GM12878 (cell line): ENCODE measurements at regions not wholly inside any gene's neighbourhood (a gene's known extent, or its start where the extent isn't known, plus 50 kb on each side); places are given as distances from the start of the nearest gene placed in this dataset.

Source experiments
- ATAC-seq: fragments of 200-7000 bp; cut with Tn5 transposase; 3 replicates; pipeline ENCODE4 v1.9.1; 2020; ENCODE audit warnings: mild to moderate bottlenecking, moderate library complexity
- BruUV-seq: library from RNA; stranded (reverse); fragments of 400-500 nt; replicated peaks from 2 replicates; lab custom pipeline; 2021; lab: Mats Ljungman, UMichigan
- CTCF ChIA-PET: fragments of 300-600 bp; sonication (Branson Sonifier 250); formaldehyde crosslinking; extraction: SDS; loops from one replicate; lab custom pipeline; 2021; ENCODE audit warnings: inconsistent platforms; lab: Yijun Ruan, JAX
- POLR2A ChIA-PET: fragments of 350-600 bp; formaldehyde crosslinking; extraction: SDS; loops from one replicate; lab custom pipeline; 2021; ENCODE audit warnings: inconsistent platforms; lab: Charles Lee
- RAD21 ChIA-PET: fragments of 300-600 bp; sonication (Branson Sonifier 250); formaldehyde crosslinking; loops from one replicate; lab custom pipeline; 2023; ENCODE audit warnings: antibody characterized with exemption; ENCODE audit not compliant: unreplicated experiment; lab: Charles Lee
- SMC1A ChIA-PET: fragments of 300-600 bp; sonication (Branson Sonifier 250); formaldehyde crosslinking; loops from one replicate; lab custom pipeline; 2023; ENCODE audit not compliant: unreplicated experiment, uncharacterized antibody; lab: Charles Lee
- DNase-seq: peaks from one replicate; pipeline ENCODE4 v3.0.0-alpha.2; 2011; ENCODE audit warnings: low read depth, low spot score
- FAIRE-seq: peaks from 3 replicates; lab custom pipeline; 2011; peaks lifted over from hg19 to GRCh38; lab: Jason Lieb, UNC
- H2AFZ ChIP-seq: 2 replicates; pipeline ENCODE4 v1.6.0; 2011; ENCODE audit warnings: low read depth, low read length, control low read depth; ENCODE audit not compliant: control insufficient read depth
- H3K27ac ChIP-seq: 2 replicates; pipeline ENCODE4 v1.5.1; 2011; ENCODE audit warnings: control low read depth; ENCODE audit not compliant: control insufficient read depth, insufficient read depth
- H3K27me3 ChIP-seq, 2 experiments: replicated peaks in 1 of 2; 2 replicates each; pipeline versions ENCODE4 v1.6.0 to v1.6.1; 2011; ENCODE audit warnings: low read length in 1 of 2; ENCODE audit not compliant: control insufficient read depth in 2 of 2, insufficient read depth in 2 of 2
- H3K36me3 ChIP-seq, 2 experiments: 2 replicates each; pipeline ENCODE4 v1.5.1; 2011; ENCODE audit warnings: low read length in 1 of 2; ENCODE audit not compliant: control insufficient read depth in 2 of 2, insufficient read depth in 2 of 2
- H3K4me1 ChIP-seq: 2 replicates; pipeline ENCODE4 v1.6.1; 2011; ENCODE audit warnings: mild to moderate bottlenecking, low read length, moderate library complexity, mixed read lengths; ENCODE audit not compliant: control insufficient read depth, insufficient read depth
- H3K4me2 ChIP-seq: 2 replicates; pipeline ENCODE4 v1.6.0; 2011; ENCODE audit warnings: control low read depth; ENCODE audit not compliant: control insufficient read depth, insufficient read depth
- H3K4me3 ChIP-seq: fragments of 200-600 bp; sonication (generic); 2 replicates; pipeline ENCODE4 v1.5.1; 2016
- H3K79me2 ChIP-seq: 2 replicates; pipeline ENCODE4 v1.6.0; 2011; ENCODE audit warnings: low read length; ENCODE audit not compliant: control insufficient read depth, insufficient read depth
- H3K9ac ChIP-seq: 2 replicates; pipeline ENCODE4 v1.8.0; 2011; ENCODE audit warnings: low read length, control low read depth, mixed read lengths; ENCODE audit not compliant: control insufficient read depth, insufficient read depth
- H3K9me3 ChIP-seq: replicated peaks from 3 replicates; pipeline ENCODE4 v1.5.1; 2011; ENCODE audit warnings: mild to moderate bottlenecking, low read length; ENCODE audit not compliant: control insufficient read depth, insufficient read depth
- H4K20me1 ChIP-seq: 2 replicates; pipeline ENCODE4 v1.6.0; 2011; ENCODE audit not compliant: control insufficient read depth, insufficient read depth
- ASH2L ChIP-seq: fragments of 300-600, 200-600 bp; sonication (generic); IDR thresholded peaks from 2 replicates; pipeline ENCODE4 v1.6.1; 2017; ENCODE audit warnings: low read depth, mild to moderate bottlenecking, borderline replicate concordance
- CBFB ChIP-seq: IDR thresholded peaks from 2 replicates; pipeline ENCODE4 v1.6.1; 2016; ENCODE audit warnings: antibody characterized with exemption, low read depth
- CBX3 ChIP-seq: fragments of 200-600 bp; sonication (generic); IDR thresholded peaks from 2 replicates; pipeline ENCODE4 v1.6.1; 2016; ENCODE audit warnings: low read depth, borderline replicate concordance
- FOXK2 ChIP-seq: fragments of 450-650 bp; IDR thresholded peaks from 2 replicates; pipeline ENCODE4 v1.6.1; 2017; ENCODE audit warnings: mild to moderate bottlenecking, moderate library complexity
- IKZF2 ChIP-seq, 2 experiments: fragments of 450-650 bp; IDR thresholded peaks; 2 replicates each; pipeline ENCODE4 v1.6.1; 2017; ENCODE audit warnings: mild to moderate bottlenecking in 2 of 2, moderate library complexity in 2 of 2
- JUND ChIP-seq: IDR thresholded peaks from 2 replicates; pipeline ENCODE4 v1.6.1; 2012; ENCODE audit warnings: low read depth, mild to moderate bottlenecking, low read length, improper control_type of control experiment, moderate library complexity
- KAT2A ChIP-seq: conservative IDR thresholded peaks from 2 replicates; pipeline ENCODE4 v1.6.1; 2011; ENCODE audit warnings: low read depth, low read length; ENCODE audit not compliant: control insufficient read depth
- NRF1 ChIP-seq: conservative IDR thresholded peaks from 2 replicates; pipeline ENCODE4 v1.6.1; 2011; ENCODE audit warnings: mild to moderate bottlenecking, low read depth, low read length, improper control_type of control experiment
- RFX5 ChIP-seq: IDR thresholded peaks from 2 replicates; pipeline ENCODE4 v1.6.1; 2011; ENCODE audit warnings: low read depth, low read length, improper control_type of control experiment
- SMAD5 ChIP-seq: IDR thresholded peaks from 2 replicates; pipeline ENCODE4 v1.6.1; 2016; ENCODE audit warnings: antibody characterized with exemption, low read depth
- STAT1 ChIP-seq: fragments of 450-650 bp; conservative IDR thresholded peaks from 2 replicates; pipeline ENCODE4 v1.6.1; 2014; ENCODE audit warnings: antibody characterized with exemption, mild to moderate bottlenecking
- TARDBP ChIP-seq: IDR thresholded peaks from 2 replicates; pipeline ENCODE4 v1.6.1; 2016; ENCODE audit warnings: borderline replicate concordance
- WGBS: methylation state at CpG from one replicate; pipeline ENCODE4 v1.1.6; 2016; ENCODE audit warnings: low lambda C conversion rate; ENCODE audit not compliant: insufficient replicate concordance, insufficient coverage; ENCODE audit errors: missing lambda C conversion rate; 5-methylcytosine and 5-hydroxymethylcytosine counted together
- in situ Hi-C: fragments of 300-500 bp; cut with MboI; formaldehyde crosslinking; loops from 9 replicates; pipeline ENCODE4 v1.14.3; 2018; ENCODE audit warnings: mixed read lengths
- intact Hi-C: fragments of 100-400 bp; cut with micrococcal nuclease; formaldehyde crosslinking; loops from one replicate; pipeline ENCODE4 v1.14.2; 2022; ENCODE audit not compliant: unreplicated experiment
- TF ChIP-seq, protein P1 (sequence below): IDR thresholded peaks from 2 replicates; pipeline ENCODE4 v1.6.1; 2012; ENCODE audit warnings: low read depth, low read length, improper control_type of control experiment
- TF ChIP-seq, protein P2 (sequence below): fragments of 450-650 bp; IDR thresholded peaks from 2 replicates; pipeline ENCODE4 v1.6.1; 2017; ENCODE audit warnings: antibody characterized with exemption, mild to moderate bottlenecking, moderate library complexity

DNA sequence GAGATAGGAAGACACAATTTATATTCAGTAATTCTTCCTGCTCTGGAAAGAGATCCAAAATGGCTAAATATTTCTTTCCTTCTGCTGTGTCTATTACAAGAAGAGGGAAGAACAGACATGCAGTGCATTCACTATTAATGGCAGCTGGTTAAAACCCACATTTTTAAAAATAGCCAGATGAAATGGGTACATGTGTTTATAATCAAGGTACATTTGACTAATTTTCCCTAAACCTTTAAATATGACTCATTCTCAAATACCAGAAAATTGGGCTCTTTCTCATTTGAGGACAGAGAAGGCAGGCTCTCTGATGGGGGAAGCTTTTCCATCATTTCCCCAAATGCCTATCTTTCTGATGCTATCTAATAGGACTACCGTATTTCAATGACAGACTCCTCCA is 215.7 kb upstream of the HABP2 start (continued):
- TF ChIP-seq RFX5 (no peak), IKZF2 (IDR thresholded peaks at IDR 0.05) (no peak), STAT1 (no peak), SMAD5 (no peak)

DNA sequence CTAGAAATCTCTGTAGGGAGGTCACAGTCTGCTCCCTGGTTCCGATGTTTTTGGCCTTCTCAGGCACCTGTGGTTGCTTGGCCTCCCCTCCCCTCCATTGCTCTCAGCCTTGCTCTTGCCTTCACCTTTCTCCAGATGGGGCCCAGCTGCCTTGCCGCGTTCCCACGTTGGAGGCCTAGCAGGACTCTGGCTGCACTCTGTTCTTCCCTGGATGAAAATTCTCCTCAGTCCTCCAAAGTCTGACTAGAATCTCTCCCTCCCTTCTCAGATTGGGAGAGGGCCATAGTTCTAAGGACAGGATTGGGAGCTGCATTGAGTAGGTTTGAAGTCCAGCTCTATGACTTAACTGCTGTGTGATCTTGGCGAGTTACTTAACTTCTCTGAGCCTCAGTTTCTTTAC is 213.7 kb upstream of the HABP2 start:
- FAIRE-seq (no peak), ATAC-seq (no peak), DNase-seq (no peak)
- no TSS peak for BruUV-seq
- Histone ChIP-seq H3K79me2 (no peaks in the 10 kb centered on the region), H3K4me1 (no peaks in the 10 kb centered on the region), H3K36me3 (no peaks in the 10 kb centered on the region), H3K27me3 (no peaks in the 10 kb centered on the region), H3K4me2 (no peak overlapping the region), H3K9ac (no peak overlapping the region), H3K27ac (no peak overlapping the region), H2AFZ (no peak overlapping the region), H3K9me3 (no peaks in the 10 kb centered on the region), H4K20me1 (no peaks in the 10 kb centered on the region), H3K4me3 (no peak overlapping the region)
- CTCF ChIA-PET: no interaction called here
- in situ Hi-C loops: no loop called here
- RAD21 ChIA-PET: no interaction called here
- SMC1A ChIA-PET: no interaction called here
- no peak for TF ChIP-seq TARDBP
- TF ChIP-seq ASH2L: no peak
- TF ChIP-seq CBFB: no peak
- TF ChIP-seq CBX3: no peak
- POLR2A ChIA-PET: no interaction called here
- 58% methylated on average over 5 of the region's 5 CpGs for WGBS
- intact Hi-C loops: no loop called here

DNA sequence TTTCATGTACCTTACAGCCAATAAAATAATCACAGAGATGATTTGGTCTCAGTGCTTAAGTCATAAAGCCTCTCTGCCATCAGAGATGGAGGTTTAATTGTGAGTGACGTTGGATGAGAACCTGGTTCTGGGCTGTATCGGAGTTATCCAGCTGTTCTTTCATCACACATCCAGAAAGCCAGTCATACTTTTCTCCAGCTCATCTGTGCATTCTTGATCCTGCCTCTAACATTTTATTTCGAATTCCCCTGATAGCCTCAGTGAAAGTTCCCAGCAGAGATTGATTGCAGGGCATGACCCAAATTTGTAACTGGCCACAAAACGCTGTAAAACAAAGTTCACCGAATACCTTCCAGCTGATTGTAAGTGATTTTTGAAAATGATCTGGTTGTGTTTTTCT is 212.6 kb upstream of the HABP2 start:
- Histone ChIP-seq H3K27ac (no peak overlapping the region), H4K20me1 (no peaks in the 10 kb centered on the region), H2AFZ (no peak overlapping the region), H3K79me2 (no peaks in the 10 kb centered on the region), H3K9ac (no peak overlapping the region), H3K4me2 (no peak overlapping the region), H3K4me3 (no peak overlapping the region), H3K9me3 (no peaks in the 10 kb centered on the region), H3K36me3 (no peaks in the 10 kb centered on the region), H3K4me1 (no peaks in the 10 kb centered on the region), H3K27me3 (no peaks in the 10 kb centered on the region)
- 37% methylated on average over 5 of the region's 5 CpGs for WGBS
- SMC1A ChIA-PET: no interaction called here
- in situ Hi-C loops: no loop called here
- DNase-seq: no peak
- CTCF ChIA-PET: no interaction called here
- RAD21 ChIA-PET: no interaction called here
- no peak for ATAC-seq
- TF ChIP-seq, protein P1, sequence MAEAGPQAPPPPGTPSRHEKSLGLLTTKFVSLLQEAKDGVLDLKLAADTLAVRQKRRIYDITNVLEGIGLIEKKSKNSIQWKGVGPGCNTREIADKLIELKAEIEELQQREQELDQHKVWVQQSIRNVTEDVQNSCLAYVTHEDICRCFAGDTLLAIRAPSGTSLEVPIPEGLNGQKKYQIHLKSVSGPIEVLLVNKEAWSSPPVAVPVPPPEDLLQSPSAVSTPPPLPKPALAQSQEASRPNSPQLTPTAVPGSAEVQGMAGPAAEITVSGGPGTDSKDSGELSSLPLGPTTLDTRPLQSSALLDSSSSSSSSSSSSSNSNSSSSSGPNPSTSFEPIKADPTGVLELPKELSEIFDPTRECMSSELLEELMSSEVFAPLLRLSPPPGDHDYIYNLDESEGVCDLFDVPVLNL: no peak
- no peak for TF ChIP-seq JUND
- TF ChIP-seq, protein P2, sequence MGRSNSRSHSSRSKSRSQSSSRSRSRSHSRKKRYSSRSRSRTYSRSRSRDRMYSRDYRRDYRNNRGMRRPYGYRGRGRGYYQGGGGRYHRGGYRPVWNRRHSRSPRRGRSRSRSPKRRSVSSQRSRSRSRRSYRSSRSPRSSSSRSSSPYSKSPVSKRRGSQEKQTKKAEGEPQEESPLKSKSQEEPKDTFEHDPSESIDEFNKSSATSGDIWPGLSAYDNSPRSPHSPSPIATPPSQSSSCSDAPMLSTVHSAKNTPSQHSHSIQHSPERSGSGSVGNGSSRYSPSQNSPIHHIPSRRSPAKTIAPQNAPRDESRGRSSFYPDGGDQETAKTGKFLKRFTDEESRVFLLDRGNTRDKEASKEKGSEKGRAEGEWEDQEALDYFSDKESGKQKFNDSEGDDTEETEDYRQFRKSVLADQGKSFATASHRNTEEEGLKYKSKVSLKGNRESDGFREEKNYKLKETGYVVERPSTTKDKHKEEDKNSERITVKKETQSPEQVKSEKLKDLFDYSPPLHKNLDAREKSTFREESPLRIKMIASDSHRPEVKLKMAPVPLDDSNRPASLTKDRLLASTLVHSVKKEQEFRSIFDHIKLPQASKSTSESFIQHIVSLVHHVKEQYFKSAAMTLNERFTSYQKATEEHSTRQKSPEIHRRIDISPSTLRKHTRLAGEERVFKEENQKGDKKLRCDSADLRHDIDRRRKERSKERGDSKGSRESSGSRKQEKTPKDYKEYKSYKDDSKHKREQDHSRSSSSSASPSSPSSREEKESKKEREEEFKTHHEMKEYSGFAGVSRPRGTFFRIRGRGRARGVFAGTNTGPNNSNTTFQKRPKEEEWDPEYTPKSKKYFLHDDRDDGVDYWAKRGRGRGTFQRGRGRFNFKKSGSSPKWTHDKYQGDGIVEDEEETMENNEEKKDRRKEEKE: no peak
- TF ChIP-seq NRF1: no peak
- no peak for TF ChIP-seq FOXK2
- TF ChIP-seq KAT2A: no peak
- BruUV-seq: no TSS peak
- intact Hi-C loops: no loop called here
- POLR2A ChIA-PET: no interaction called here
- FAIRE-seq: no peak
